Activated T-cell treated with anti-CD3 and anti-CD28 coated beads for 4 hours (primary cell): ENCODE measurements at regions not wholly inside any gene's neighbourhood (a gene's known extent, or its start where the extent isn't known, plus 50 kb on each side); places are given as distances from the start of the nearest gene placed in this dataset.

Source experiments
- DNase-seq: peaks from one replicate; pipeline ENCODE4 v3.0.0-alpha.2; 2020

DNA sequence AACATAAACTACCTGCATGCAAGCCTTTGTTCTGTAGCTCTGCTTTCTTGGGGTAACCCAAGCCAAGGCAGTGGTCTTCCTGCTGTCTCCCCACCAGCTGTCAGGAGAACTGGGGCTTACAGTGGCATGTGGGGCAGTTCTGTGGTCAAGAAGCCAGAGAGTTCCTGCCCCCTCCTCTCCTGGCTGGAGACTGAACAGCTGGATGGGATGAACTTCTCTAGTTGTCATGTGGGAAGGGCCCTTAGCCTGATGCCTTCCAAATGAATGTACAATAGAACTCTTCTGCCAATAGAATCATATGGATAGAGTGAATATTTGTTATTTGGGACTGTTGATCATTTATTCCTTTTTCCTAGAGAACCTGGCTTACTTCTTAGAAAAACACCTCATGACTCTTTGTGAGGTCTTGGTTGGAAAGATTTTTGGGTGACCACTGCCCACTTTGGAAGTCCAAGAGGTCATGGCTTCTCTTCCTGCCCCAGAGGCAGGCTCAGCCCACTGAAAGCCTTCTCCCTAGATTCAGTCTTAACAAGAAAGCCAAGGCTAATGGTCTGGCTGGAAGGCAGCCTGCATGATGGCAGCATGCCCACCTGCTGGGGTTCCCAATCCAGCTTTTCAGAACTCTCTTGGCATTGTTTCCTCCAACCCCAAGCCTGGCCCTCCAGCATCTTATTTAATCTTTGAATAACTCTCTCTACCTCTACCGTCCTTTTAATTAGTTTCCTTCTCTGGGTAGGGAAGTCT lies 462.9 kb upstream of the PROK2 start:
- no peak for DNase-seq

DNA sequence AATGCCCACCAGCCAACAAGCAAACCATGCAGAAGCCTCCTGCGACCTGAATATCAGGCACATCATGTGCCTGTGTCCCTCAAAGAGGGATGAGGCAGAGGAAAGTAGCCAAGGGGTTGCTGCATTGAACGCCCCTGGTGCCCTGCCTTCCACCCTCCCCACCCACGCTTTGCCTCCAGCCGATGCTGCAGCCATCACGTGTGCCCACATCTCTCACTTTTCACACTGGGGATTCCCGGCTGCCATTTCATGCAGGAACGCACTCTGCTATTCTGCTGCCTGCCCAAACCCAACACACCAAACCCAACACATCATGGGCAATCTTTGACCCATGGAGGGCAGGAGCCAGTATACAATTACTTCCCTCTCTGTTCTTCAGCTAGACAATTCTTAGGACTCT lies 462.2 kb upstream of the PROK2 start:
- no peak for DNase-seq

DNA sequence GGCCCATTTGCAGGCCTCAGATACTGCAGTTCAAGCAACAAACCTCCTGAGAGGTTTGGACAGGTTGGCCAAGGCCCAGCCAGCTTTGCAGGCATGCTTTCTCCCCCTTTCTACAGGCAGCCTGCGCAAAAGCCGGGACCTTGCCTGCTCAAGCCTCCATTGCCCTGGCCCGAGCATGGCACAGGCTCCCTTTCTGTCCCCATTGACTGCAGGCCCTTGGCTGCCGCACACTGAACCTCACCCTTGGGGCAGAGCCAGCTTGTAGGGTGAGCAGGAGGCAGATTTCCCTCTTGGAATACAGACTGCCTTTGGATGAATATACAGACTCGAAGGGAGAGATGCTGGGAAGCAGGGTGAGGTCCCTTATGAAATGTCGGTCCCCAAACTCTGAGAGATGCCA lies 461.7 kb upstream of the PROK2 start:
- no peak for DNase-seq

DNA sequence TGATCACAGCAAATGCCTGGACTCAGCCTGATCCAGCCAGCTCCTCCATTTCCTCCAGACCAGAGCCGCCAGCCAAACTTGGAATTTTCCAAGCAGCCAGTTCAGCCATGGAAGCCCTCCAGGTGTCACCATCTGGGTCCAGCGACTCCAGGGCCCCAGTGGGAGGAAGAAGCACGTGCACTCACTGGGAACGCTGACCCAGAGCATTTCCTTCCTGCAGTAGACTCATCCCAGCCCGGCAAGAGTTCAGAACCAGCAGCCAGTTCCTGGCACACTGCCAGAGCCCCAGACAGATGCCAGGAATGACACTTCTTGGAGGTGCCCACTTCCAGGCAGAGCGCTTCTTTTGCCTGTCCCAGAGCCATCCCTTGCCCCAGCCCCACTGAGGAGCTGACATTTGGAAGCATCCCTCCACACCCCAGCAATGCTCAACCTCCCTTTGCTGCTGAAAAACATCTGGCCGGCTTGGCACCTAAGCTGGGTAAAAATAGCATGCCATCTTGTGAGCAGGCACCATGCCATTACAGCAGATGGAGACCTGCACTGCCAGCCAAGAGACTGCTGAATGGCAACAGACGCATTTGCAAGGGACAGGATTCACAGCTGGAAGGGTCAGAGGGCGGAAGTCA lies 460.3 kb upstream of the PROK2 start:
- no peak for DNase-seq

DNA sequence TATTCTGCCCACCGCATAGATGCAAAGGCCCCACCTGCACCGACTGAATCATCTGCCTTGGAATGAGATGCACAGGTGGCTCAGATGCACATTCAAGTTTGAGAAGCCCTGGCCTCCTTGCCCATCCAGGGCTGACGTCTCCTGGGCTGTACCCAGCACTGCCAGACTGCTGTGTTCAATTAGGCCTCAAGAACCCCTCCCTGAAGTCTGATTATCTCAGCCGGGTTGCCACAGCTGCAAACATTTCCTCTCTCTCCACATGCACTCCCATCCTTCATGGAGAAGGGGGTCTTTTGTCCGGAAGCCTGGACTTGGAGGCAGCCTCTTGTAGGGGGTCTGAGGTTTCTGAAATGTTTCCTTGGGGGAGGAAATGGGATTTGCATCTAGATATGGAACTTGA lies 459.4 kb upstream of the PROK2 start:
- no peak for DNase-seq

DNA sequence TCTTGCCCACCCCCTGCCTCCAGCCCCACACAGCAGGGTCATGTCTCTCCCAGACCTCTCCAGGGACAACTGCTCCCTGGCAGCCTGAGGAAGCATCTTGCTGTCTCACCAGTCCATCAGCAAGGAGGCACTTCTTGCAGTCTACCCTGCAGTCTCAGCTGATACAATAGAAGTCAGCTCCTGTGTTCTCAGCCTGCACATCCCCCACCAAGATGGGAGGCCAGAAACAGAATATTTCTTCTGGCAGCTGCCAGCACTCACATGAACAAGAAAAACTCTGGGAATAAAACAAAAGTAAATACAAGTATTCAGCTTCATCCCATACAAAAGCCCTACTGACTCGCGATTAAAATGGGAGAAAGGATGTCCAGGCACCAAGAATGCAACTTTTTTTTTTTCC lies 457.4 kb upstream of the PROK2 start:
- DNase-seq, result no peak

DNA sequence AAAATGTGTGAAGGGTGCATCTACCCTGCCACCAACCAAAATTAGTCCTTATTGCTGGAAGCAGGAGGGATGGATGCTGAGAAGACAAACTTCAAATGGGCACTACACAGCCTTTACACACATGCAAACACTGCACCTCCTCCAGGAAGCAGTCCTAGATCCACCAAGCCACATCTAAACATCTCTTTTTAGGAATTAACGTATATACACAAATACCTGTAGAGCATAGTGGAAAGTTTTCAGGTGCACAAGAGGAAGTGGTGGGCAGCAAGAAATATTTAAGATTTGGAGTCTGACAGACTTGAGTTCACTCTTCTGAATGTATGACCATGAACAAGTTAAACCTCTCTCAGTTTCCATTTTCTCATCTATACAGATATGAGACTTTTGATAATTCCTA lies 456.6 kb upstream of the PROK2 start:
- no peak for DNase-seq

DNA sequence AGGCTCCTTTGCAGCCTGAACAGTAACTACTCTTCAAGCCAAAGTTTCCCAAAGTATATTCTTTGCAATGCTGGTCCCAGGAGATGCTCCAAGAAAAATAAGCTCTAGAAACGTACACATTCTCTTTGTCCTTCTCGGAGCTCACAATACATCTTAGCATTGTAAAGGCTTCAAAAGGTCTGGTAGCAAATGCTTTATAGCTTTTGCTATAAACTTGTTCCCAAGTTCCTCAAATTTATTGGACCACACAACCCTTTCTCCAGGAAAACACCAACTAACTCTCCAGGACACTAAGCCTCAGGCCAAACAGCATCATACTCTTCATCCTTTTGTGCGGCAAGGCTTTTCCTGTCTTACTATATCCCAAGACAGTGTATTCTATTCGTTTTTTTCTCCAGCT lies 455.6 kb upstream of the PROK2 start:
- no peak for DNase-seq

DNA sequence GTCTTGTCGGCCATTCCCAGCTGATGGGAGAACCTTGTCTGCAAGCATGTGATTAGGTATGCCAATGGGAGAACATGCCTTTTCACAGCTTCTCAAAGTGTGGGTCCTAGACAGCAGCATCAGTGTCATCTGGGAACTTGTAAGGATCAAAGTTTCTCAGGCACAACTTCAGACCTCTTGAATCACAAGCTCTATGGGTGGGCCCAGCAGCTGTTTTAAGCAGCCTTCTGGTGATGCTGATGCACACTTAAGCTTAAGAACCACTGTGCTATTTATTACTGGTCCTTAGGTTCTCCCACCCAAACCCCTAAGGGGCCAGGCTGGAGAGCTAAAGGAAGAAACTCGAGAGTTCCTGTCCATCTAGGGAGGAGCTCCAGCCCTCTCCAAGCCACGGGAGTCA lies 453.9 kb upstream of the PROK2 start:
- DNase-seq, result no peak

DNA sequence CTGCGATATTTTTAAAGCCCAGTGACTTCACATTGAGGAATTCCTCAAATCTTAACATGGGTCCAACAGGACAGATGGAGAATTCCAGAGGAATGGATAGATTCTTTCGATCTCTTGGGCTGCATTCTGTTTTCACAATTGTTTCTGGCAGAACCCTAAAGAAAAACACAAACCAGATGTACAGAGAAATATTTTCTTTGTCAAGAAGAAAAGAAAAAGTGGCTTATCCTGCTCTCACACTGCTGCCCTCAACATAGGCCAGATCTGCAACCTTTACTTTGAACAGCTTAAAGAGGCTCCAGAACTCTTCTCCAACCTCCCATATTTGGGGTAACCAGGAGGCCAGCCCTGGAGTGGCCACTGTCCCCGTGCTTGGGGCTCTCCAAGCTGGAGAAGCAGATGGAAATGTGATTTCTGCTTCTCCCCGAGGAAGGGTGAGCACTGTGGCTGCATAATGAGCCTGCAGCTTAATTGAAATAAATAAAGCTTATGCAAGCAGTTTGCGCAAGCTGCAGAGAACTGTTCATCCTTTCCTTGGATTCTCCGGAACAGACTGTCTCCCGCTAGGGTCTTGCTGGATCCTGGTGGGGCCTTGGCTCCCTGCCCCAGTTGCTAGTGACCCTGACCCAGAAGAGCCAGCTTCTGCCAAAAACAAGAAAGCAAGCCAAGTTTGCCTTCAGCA lies 453.2 kb upstream of the PROK2 start:
- no peak for DNase-seq

DNA sequence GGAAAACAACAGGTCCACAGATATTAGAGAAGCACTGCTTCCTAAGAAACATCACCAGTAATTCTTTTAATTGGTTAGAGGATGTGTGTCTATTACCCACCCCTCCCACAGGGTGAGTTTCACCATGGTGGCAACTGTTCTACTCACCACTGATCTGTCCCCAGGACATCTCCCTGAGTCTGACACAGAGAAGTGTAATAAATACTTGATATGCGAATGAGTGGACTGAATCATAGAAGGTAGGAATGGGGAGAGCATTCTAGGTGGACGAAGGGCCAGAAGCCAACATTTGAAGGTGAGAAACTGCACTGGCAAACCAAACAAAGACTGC lies 452.7 kb upstream of the PROK2 start:
- no peak for DNase-seq

DNA sequence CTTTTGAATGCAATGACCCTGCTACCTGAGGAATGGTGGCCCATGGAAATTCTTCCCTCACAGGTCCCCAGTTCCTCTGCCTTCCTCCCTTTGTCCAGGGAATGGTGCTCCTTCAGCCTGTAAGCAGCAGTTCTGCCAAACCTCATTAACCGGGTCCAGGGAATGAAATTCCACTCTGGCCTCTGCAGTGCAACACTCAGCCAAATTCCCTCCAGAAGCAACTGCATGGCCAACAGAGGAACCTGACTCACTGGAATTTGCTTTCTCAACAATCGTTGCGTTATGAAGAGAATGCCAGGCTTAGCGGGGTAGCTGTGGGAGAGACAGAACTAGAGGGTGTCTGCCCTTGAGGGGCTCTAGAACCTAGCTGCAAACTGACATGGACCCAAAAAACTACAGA lies 449.4 kb upstream of the PROK2 start:
- no peak for DNase-seq

DNA sequence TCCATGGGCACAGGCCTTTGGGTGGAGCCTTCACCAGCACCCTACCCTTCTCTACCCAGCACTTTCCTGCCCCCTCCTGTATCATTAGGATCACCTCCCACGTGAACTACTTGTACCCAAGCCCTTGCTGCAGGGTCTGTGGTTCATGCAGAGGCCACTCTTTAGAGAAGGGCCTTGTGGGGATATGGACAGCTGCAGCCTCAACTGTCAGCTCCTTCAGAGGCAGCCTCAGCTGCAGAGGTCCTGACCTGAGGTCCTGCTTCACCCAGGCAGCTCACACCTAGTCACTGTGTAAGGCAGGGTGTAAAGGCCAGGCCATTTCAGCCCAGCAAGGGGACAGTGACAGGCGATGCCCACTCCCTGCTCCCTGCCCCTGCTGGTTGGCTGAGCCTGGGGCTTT lies 448.6 kb upstream of the PROK2 start:
- no peak for DNase-seq

DNA sequence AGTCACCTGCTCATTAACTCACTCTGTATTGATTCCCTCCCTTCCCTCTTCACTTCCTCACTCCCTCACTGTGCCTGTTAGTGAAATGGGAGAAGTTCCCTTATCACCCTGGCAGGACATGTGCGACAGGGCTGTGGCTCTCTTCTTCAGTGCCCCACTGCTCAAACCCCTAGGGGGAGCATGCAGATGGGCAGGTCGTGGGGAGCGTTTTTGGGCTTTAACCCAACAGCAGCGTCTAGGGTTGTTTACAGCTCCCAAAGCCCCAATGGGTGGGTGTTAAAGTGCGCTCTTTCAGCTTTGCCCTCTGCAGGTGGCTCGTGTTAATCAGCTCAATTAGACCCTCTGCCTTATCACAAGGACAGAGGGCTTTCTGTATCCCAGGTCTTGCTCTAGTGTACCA lies 447.8 kb upstream of the PROK2 start:
- DNase-seq, result no peak

DNA sequence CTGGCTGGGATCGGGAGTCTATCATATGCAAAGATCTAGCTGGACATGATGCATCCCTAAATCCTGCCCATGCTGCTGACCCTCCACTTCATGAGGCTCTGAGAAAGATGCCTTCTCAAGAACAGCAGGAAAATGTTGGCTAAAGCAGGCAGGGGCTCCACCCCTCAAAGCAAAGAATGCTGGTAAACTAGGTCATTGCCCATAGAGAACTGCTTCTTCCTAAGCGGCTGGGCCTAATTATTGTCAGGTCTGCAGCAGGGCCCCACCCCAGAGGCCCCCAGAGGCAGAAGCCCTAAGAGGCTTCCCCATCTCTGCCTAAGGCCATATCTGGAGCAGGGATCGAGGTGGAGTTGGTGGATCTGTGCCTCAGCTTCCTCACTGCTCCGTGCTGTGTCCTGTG lies 447.4 kb upstream of the PROK2 start:
- no peak for DNase-seq

DNA sequence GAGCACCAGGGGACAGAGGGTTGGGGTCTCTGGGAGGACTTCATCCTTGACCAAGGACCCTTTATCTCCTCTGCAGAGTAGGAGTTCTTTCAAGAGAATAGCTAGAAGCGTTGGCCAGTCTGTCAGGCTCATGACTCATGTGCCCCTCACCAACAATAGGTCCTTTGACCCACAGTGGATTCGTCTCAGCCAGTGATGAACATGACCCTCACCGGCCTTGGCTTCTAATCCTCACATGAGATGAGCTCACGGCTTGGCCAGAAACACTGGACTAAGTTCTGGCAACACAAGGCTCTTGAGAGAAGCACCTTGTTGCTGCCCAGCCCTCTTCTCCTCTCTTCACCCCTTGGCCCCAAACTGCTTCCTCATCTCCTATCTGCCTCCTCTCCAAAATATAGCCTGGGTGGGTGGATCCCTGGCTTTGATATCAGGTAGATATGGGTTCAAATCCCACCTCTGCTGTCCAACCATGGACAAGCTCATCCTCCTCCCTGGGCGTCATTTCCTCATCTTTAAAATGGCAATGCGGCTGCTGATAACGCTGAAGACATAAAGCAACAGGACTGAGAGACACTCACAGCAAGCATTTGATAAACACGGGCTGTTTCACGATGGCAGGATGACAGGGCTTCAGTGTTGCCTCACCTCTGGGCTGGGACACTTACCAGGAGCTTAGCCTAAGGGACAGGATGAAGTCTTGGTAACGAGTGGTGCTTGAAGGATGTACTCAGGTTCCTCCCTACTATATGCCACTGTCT lies 446.7 kb upstream of the PROK2 start:
- no peak for DNase-seq

DNA sequence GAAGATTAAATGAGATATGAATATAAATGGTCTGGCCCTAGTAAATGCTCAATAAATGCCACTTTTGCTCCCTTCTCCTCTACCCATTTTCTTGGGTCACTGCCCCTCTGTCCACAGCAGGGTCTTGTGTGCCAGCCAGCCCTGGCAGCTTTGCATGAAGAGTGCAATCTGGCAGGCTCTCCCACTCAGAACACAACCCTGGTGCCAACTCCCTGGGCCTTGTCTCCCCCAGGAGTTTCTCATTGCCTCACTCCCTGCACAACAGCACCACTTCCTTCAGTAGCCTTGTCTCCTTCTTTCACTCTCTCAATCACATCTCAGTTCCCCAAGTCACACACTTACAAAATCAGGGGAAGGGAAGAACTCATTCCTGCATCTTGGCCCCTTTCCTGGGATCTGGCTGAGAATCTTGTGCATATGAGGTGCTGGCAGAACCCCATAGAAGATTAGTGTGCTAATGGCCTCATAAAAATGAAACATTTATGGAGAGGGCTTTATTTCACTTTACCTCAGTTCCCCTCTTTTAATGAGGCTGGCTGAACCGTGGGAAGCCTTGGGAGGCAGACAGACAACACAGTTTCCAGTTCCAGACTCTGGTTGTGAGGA lies 445.9 kb upstream of the PROK2 start:
- DNase-seq, result no peak

DNA sequence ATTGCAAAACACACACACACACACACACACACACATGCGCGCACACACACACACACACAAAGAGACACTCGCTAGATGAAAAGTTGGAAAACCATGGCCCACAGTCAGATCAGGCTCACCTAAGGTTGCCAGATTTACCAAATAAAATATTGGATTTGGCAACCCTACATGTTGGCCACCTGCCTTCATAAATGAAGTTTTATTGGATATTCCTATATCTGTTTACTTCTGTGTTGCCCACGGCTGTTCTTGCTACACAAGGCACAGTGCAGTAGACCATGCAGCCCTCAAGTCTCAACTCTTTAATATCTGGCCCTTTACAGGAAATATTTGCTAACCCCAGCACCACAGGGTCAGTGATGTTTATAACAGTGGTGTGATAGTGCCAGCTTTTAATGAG lies 445.0 kb upstream of the PROK2 start:
- no peak for DNase-seq

DNA sequence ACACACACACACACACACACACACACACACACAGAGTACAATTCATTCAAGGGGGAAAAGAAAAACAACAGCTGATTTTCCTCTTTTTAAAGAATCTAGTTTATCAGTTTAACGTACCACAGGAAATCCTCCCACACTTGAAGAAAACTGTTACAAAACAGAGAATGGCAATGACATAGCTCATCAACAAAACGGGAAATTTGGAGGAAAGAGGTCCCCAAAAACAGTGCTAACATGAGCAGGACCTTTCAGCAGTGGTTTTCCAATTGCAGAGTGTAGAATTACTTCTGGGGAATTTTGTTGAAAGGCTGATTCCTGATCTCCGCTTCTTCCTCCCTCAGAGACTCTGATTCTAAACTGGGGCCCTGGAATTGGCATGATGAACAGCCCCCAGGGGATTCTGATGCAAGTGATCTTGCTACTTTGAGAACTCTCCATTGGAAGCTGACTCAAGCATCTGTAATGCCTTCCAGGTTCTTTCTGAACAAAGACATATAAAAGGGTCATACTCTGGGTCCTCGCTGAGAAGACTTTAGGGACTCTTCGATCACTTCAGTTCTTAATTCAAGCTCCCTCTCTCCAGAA lies 442.6 kb upstream of the PROK2 start:
- no peak for DNase-seq

DNA sequence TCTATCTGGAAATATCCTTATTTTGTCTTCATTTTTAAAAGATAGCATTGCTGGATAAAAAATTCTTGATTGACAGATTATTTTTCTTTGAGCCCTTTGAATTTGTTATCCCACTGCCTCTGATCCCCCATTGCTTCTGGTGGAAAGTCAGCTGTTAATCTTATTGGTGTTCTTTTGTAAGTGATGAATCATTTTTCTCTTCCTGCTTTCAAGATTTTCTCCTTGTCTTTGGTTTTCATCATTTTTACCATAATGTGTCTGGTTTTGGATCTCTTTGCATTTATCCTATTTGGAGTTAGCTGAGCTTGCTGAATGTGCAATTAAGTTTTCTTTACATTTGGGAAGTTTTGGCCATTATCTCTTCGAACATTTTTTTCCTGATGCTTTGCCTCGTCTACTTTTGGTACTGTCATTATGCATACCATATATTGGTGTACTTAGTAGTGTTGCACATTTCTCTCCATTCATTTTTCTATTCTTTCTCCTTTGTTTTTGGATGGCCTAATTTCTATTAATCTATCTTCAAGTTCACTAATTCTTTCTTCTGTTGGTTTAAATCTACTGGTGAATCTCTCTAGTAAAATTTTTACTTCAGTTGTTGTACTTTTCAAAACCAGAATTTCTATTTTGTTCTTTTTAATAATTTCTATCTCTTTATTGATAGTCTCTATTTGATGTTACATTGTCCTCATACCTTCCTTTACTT lies 440.0 kb upstream of the PROK2 start:
- no peak for DNase-seq

DNA sequence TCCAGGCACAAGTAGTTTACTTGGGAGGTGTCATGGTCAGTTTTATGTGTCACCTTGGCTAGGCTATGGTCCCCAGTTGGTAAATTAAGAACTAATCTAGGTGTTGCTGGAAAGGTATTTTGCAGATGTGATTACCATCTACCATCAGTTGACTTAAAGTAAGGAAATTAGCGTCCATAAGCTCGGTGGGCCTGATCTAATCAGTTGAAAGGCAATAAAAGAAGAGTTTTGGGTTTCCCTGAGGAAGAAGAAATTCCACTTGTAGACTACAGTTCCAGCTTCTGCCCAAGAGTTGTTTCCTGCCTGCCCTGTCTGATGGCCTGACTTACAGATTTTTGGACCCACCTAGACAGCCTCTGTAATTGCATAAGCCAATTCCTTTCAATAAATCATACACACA lies 438.7 kb upstream of the PROK2 start:
- DNase-seq, result no peak

DNA sequence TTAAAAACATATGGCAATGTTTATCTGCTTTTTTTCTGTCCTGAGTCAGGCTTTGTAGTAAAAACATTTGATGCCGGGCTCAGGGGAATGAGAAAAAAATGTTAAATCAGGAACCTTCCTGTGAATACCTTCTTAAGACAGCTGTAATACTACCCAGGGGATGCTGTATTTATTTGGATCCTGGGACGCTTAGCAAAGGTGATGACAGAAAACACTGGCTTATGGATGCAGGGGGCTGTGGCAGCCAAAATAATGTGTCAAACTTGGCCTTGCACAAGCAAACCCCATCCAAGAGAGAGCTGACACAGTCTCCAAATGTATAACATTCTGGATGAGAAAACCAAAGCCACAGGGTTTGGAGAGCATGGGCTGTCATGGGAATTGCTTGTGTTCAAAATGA lies 438.2 kb upstream of the PROK2 start:
- no peak for DNase-seq
